GM12892 (cell line): ENCODE measurements at regions not wholly inside any gene's neighbourhood (a gene's known extent, or its start where the extent isn't known, plus 50 kb on each side); places are given as distances from the start of the nearest gene placed in this dataset.

Experiments used
- POLR2A ChIP-seq: IDR thresholded peaks from 2 replicates; pipeline ENCODE4 v1.6.1; 2011; ENCODE audit warnings: low read depth, low read length, control low read depth
- POLR2AphosphoS5 ChIP-seq: IDR thresholded peaks from 2 replicates; pipeline ENCODE4 v1.6.1; 2011; ENCODE audit warnings: low read depth, low read length, control low read depth
- TAF1 ChIP-seq: IDR thresholded peaks from 2 replicates; pipeline ENCODE4 v1.6.1; 2011; ENCODE audit warnings: low read depth, mild to moderate bottlenecking, control low read depth, low read length, borderline replicate concordance

GRCh38 chr18:75805265-75805664 is 377.8 kb upstream of the SMIM21 start:
- TF ChIP-seq POLR2AphosphoS5 (no peak), POLR2A (no peak), TAF1 (no peak)
